DND-41 (cell line): ENCODE measurements at regions not wholly inside any gene's neighbourhood (a gene's known extent, or its start where the extent isn't known, plus 50 kb on each side); places are given as distances from the start of the nearest gene placed in this dataset.

Experiments
- EZH2 ChIP-seq: IDR thresholded peaks from 3 replicates; pipeline ENCODE4 v1.6.1; 2012; ENCODE audit warnings: borderline replicate concordance, low read depth, mild to moderate bottlenecking, moderate library complexity, low read length, inconsistent platforms; ENCODE audit not compliant: severe bottlenecking
- TF ChIP-seq, protein P1 (sequence below): IDR thresholded peaks from 2 replicates; pipeline ENCODE4 v1.5.1; 2012; ENCODE audit warnings: borderline replicate concordance, low read length, moderate library complexity, mild to moderate bottlenecking; ENCODE audit not compliant: poor library complexity, severe bottlenecking; ENCODE audit errors: extremely low read depth

DNA sequence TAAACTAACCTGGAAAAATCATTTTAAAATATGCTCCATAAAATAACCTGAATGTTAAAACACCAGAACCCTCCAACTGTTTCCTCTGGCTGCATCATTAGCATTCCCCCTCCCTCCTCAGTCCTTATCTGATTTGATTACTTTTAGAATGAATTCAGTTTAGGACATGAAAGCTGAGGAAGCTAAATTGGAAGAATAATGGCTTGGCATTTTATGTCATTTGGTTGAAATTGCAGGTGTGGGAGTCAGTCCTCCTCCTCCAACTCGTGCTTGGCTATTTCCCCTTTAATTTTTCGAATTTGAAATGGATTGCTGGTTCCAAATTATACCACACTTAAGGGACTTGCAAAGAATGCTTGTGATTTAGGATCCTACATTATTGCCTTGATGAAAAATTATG, 473.0 kb upstream of the STXBP6 start:
- TF ChIP-seq, protein P1, sequence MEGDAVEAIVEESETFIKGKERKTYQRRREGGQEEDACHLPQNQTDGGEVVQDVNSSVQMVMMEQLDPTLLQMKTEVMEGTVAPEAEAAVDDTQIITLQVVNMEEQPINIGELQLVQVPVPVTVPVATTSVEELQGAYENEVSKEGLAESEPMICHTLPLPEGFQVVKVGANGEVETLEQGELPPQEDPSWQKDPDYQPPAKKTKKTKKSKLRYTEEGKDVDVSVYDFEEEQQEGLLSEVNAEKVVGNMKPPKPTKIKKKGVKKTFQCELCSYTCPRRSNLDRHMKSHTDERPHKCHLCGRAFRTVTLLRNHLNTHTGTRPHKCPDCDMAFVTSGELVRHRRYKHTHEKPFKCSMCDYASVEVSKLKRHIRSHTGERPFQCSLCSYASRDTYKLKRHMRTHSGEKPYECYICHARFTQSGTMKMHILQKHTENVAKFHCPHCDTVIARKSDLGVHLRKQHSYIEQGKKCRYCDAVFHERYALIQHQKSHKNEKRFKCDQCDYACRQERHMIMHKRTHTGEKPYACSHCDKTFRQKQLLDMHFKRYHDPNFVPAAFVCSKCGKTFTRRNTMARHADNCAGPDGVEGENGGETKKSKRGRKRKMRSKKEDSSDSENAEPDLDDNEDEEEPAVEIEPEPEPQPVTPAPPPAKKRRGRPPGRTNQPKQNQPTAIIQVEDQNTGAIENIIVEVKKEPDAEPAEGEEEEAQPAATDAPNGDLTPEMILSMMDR, result no peak
- no peak for TF ChIP-seq EZH2
